Gastroesophageal sphincter (tissue), 4 donors: ENCODE measurements at regions not wholly inside any gene's neighbourhood (a gene's known extent, or its start where the extent isn't known, plus 50 kb on each side); places are given as distances from the start of the nearest gene placed in this dataset.

Experiments
- ATAC-seq: fragments of 150-250 bp; one replicate; pipeline ENCODE4 v1.9.1; 2016; ENCODE audit warnings: mild to moderate bottlenecking, moderate library complexity
- H3K27ac ChIP-seq, 4 donors: fragments of 200-600 bp; sonication (generic) in 3 of 4; 1 replicate in 3 of 4; 2 replicates in 1 of 4; pipeline ENCODE4 v1.5.1; 2016 to 2019
- H3K27me3 ChIP-seq: fragments of 200-600 bp; sonication (generic); one replicate; pipeline ENCODE4 v1.5.1; 2019
- H3K36me3 ChIP-seq, 2 donors: fragments of 200-600 bp; sonication (generic); one replicate each; pipeline ENCODE4 v1.5.1; 2019; ENCODE audit warnings: control low read depth in 1 of 2
- H3K4me1 ChIP-seq, 3 donors: fragments of 200-600 bp; sonication (generic); 1 replicate in 2 of 3; 2 replicates in 1 of 3; pipeline ENCODE4 v1.5.1; 2016 to 2019; ENCODE audit warnings: control low read depth in 2 of 3
- H3K4me3 ChIP-seq, 2 donors: fragments of 200-600 bp; sonication (generic); one replicate each; pipeline ENCODE4 v1.5.1; 2019; ENCODE audit warnings: mild to moderate bottlenecking in 1 of 2, moderate library complexity in 1 of 2
- H3K9me3 ChIP-seq, 3 donors: fragments of 200-600 bp; sonication (generic); one replicate each; pipeline ENCODE4 v1.5.1; 2017 to 2019; ENCODE audit warnings: control low read depth in 2 of 3
- EP300 ChIP-seq: sonication (generic); formaldehyde crosslinking; IDR thresholded peaks from one replicate; pipeline ENCODE4 v1.6.1; 2017; ENCODE audit warnings: antibody characterized with exemption, mild to moderate bottlenecking
- POLR2A ChIP-seq, 2 donors: fragments of 450-650 bp; IDR thresholded peaks; one replicate each; pipeline ENCODE4 v1.6.1; 2017; ENCODE audit warnings: antibody characterized with exemption in 2 of 2, mild to moderate bottlenecking in 2 of 2, moderate library complexity in 1 of 2
- POLR2AphosphoS5 ChIP-seq: sonication (generic); formaldehyde crosslinking; IDR thresholded peaks from one replicate; pipeline ENCODE4 v1.6.1; 2017; ENCODE audit warnings: antibody characterized with exemption
- WGBS, 2 donors: methylation state at CpG; one replicate each; pipeline ENCODE4 v1.1.5; 2018; ENCODE audit warnings: low coverage in 1 of 2; 5-methylcytosine and 5-hydroxymethylcytosine counted together
- TF ChIP-seq, protein P1 (sequence below), 4 experiments: fragments of 200-600 bp in 2 of 4; fragments of 450-650 bp in 2 of 4; sonication (generic) in 1 of 4; IDR thresholded peaks; one replicate each; pipeline ENCODE4 v1.5.1; 2017 to 2019; ENCODE audit warnings: antibody characterized with exemption in 4 of 4, mild to moderate bottlenecking in 2 of 4, moderate library complexity in 2 of 4

DNA sequence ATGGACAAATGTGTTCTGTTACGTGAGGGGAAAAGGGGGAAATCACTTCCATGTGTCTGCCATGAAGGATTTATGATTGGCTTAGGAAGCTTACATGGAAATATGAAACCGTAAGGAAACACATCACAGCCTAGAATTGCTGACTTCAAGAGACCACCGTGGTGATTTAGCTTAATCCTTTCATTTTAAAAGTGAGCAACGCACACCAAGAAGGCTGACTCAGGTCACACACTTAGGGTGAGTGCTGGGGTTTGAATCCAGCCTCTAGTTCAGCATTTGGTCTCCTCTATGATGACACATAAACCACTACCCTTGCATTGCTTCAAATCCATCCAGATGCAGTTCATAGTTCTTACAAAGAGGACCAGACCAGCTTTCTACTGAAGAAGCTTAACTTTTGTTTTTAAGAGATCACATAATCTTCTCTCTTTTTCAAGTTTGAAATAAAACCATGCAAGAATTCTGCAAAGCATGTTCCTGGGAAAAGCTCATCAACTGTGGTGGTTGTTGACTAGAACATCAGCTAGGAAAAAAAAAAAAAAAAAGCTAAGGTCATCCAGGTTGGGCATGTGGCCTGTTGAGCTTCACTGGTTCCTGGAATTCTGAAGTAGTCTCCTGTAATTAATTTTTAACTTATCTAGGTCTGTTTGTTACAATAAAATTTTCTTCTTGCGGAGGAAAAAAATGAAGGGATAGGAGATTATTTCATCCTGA is 60.2 kb upstream of the KL start:
- Histone ChIP-seq H3K4me1 (no peaks in the 10 kb centered on the region), H3K36me3 (no peaks in the 10 kb centered on the region), H3K27me3 (no peaks in the 10 kb centered on the region), H3K9me3 (no peaks in the 10 kb centered on the region), H3K27ac (no peak overlapping the region), H3K4me3 (no peak overlapping the region)
- TF ChIP-seq, protein P1, sequence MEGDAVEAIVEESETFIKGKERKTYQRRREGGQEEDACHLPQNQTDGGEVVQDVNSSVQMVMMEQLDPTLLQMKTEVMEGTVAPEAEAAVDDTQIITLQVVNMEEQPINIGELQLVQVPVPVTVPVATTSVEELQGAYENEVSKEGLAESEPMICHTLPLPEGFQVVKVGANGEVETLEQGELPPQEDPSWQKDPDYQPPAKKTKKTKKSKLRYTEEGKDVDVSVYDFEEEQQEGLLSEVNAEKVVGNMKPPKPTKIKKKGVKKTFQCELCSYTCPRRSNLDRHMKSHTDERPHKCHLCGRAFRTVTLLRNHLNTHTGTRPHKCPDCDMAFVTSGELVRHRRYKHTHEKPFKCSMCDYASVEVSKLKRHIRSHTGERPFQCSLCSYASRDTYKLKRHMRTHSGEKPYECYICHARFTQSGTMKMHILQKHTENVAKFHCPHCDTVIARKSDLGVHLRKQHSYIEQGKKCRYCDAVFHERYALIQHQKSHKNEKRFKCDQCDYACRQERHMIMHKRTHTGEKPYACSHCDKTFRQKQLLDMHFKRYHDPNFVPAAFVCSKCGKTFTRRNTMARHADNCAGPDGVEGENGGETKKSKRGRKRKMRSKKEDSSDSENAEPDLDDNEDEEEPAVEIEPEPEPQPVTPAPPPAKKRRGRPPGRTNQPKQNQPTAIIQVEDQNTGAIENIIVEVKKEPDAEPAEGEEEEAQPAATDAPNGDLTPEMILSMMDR (IDR thresholded peaks at IDR 0.05), result no peak
- TF ChIP-seq POLR2A (IDR thresholded peaks at IDR 0.05) (no peak), EP300 (no peak), POLR2AphosphoS5 (no peak)
- no peak for ATAC-seq
- 80% methylated on average over 3 to 5 of the region's 5 CpGs for WGBS, 2 donors

DNA sequence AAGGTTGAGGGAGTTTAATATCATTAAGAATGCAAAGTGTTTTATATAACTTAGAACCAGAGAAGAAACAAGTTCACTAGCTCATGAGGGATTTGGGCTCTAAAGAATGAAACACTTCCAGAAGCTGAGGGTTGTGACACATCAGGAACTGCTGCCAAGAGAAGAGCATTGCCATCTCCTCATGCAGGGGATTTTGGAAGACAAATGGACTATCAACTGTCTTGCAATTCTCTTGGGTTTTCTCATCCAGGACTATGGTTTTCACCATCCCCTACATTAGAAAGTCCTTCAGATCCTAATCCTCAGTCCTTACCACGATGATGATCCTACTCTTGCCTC is 59.7 kb upstream of the KL start:
- WGBS, 2 donors, result no CpG with 5 or more reads among the region's 1 CpG
- TF ChIP-seq, protein P1 (IDR thresholded peaks at IDR 0.05), result no peak
- ATAC-seq, result no peak

DNA sequence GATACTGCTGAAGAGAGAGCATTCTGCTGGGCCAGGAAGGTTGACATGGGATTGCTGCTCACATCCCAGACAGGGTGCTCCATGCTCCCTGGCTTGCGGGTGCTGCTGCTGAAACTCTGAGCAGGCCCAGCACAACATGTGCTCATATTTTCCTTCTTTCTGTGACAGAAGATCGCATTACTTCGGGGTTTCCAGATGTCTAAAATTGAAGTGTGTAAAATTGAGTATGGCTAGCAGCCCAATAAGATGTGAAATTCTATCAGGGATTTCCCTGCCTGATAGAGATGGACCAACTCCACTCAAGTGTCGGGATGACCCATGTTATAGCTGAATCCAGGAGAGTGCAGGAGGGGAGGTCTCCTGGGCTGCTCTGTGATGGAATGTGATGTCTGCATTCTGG is 55.6 kb upstream of the KL start:
- no peaks in the 10 kb centered on the region for H3K4me1 ChIP-seq
- WGBS, 2 donors, result 63 to 100% methylated on average over 2 of the region's 4 CpGs

More for the DNA sequence above, 59.7 kb upstream of the KL start:
- no peaks in the 10 kb centered on the region for H3K9me3 ChIP-seq
- no peaks in the 10 kb centered on the region for H3K27me3 ChIP-seq
- H3K4me3 ChIP-seq, result no peak overlapping the region
- no peaks in the 10 kb centered on the region for H3K4me1 ChIP-seq
- H3K36me3 ChIP-seq, result no peaks in the 10 kb centered on the region
- H3K27ac ChIP-seq, result no peak overlapping the region

DNA sequence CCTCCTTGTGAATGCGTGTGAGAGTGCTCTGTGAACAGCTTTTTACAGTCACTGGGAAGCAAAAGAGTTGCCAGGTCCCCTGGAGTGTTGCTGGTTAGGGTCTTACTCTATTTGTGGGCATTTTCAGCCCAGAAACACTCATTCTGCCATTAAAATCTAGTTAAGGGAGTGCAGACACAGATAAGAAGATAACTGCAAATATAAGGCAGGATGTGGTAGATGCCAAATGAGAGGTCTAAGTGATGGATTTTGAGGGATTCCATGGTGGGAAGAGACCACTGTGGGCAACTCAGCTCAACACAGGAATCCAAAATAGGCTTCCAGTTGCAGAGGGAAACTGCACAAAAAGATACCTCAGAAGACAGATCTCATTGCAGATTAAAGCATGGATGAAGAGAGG is 54.5 kb upstream of the KL start:
- H3K27ac ChIP-seq, result no peak overlapping the region
- no peak for ATAC-seq
- WGBS, 2 donors, result 100% methylated on average over 1 of the region's 1 CpG
- no peak overlapping the region for H3K4me3 ChIP-seq
- H3K27me3 ChIP-seq, result no peaks in the 10 kb centered on the region
- no peaks in the 10 kb centered on the region for H3K9me3 ChIP-seq
- no peak for TF ChIP-seq POLR2A (IDR thresholded peaks at IDR 0.05)
- TF ChIP-seq, protein P1 (IDR thresholded peaks at IDR 0.05), result no peak
- no peak for TF ChIP-seq POLR2AphosphoS5
- no peak for TF ChIP-seq EP300
- no peaks in the 10 kb centered on the region for H3K4me1 ChIP-seq
- H3K36me3 ChIP-seq, result no peaks in the 10 kb centered on the region

More for the DNA sequence above, 55.6 kb upstream of the KL start:
- no peak for ATAC-seq
- Histone ChIP-seq H3K27me3 (no peaks in the 10 kb centered on the region), H3K4me3 (no peak overlapping the region), H3K27ac (no peak overlapping the region), H3K9me3 (no peaks in the 10 kb centered on the region), H3K36me3 (no peaks in the 10 kb centered on the region)
- TF ChIP-seq EP300 (no peak), POLR2A (IDR thresholded peaks at IDR 0.05) (no peak), POLR2AphosphoS5 (no peak)
- TF ChIP-seq, protein P1 (IDR thresholded peaks at IDR 0.05), result no peak

DNA sequence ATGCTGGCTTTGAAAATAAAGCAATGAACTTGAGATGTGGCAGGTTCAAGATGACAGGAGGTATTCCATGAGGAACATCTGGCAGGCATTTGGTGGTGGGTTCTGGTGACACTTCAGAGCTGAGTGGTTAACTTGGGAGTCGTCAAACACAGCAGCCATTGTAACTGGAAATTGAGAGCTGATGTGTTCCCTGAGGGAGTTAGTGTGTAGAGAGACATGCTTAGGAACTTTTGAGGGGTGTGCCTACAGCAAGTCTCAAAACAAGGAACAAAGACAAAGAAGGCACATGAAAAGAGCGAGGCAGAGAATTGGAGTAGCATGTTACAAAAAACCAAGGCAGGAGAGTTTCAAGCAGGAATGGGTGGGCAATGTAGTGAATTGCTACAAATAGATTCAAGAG is 53.9 kb upstream of the KL start:
- ATAC-seq, result no peak
- 69 to 77% methylated on average over 2 of the region's 2 CpGs for WGBS, 2 donors

More for the DNA sequence above, 53.9 kb upstream of the KL start:
- TF ChIP-seq EP300 (no peak), POLR2A (IDR thresholded peaks at IDR 0.05) (no peak), POLR2AphosphoS5 (no peak)
- TF ChIP-seq, protein P1 (IDR thresholded peaks at IDR 0.05), result no peak
- H3K4me3 ChIP-seq, result no peak overlapping the region
- no peaks in the 10 kb centered on the region for H3K4me1 ChIP-seq
- no peaks in the 10 kb centered on the region for H3K36me3 ChIP-seq
- H3K27ac ChIP-seq, result no peak overlapping the region
- no peaks in the 10 kb centered on the region for H3K9me3 ChIP-seq
- H3K27me3 ChIP-seq, result no peaks in the 10 kb centered on the region
